ENCODE measurements at regions not wholly inside any gene's neighbourhood (a gene's known extent, or its start where the extent isn't known, plus 50 kb on each side); places are given as distances from the start of the nearest gene placed in this dataset.
A peak's percentile ranks its signal among the peaks of the same experiment; 100 is the strongest.

DNA sequence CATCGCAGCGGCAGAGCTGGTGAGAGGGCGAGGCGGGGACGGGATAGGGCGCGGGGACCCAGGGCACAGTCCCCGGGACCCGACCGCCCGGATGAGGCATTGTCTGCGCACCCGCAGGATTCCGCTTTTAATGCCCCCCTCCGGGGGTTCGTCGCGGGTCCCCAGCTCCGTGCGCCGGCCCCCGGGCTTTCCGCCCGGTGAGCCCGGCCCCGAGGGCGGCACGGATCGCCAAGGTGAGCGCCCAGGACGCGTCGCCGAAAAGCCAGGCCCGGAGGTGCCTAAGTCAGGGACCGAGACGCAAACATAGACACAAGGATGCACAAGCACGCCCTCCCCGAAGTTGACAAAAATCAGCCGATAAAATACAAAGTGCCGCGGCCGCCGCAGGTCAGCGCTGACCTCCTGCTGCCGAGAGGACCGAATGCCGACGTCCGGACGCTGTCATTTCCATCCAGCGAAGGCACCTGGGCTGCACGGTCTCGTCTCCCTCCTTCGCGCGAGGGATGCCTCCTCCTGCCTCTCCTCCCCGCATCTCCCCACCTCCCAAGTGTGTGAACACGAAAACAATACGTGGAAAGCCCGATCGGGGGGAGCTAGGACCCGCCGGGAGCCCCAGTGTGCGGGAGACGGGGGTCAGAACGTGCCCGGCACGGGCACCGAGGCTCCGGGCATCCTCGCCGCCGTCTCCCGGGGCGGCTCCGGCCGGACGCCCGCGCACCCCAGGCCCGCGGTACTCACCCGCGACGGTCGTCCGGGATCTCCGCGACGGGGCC, 101.1 kb upstream of the SOD1 start (continued):
- TF ChIP-seq TEAD4 (IDR thresholded peaks at IDR 0.05; ENCODE audit: low read length) (no peak), TEAD4 (CRISPR knock-in tag; IDR thresholded peaks at IDR 0.05; ENCODE audit: borderline replicate concordance) (no peak), CCNT2 (IDR thresholded peaks at IDR 0.05; ENCODE audit: borderline replicate concordance, extremely low read depth, insufficient read length, low read depth, low read length) (no peak), EHMT2 (IDR thresholded peaks at IDR 0.05) (no peak)
- TF ChIP-seq, protein P1, sequence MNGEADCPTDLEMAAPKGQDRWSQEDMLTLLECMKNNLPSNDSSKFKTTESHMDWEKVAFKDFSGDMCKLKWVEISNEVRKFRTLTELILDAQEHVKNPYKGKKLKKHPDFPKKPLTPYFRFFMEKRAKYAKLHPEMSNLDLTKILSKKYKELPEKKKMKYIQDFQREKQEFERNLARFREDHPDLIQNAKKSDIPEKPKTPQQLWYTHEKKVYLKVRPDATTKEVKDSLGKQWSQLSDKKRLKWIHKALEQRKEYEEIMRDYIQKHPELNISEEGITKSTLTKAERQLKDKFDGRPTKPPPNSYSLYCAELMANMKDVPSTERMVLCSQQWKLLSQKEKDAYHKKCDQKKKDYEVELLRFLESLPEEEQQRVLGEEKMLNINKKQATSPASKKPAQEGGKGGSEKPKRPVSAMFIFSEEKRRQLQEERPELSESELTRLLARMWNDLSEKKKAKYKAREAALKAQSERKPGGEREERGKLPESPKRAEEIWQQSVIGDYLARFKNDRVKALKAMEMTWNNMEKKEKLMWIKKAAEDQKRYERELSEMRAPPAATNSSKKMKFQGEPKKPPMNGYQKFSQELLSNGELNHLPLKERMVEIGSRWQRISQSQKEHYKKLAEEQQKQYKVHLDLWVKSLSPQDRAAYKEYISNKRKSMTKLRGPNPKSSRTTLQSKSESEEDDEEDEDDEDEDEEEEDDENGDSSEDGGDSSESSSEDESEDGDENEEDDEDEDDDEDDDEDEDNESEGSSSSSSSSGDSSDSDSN (IDR thresholded peaks at IDR 0.05; ENCODE audit: borderline replicate concordance in 1 of 2, low read depth in 2 of 2, low read length in 2 of 2), result no peak

GRCh38 chr21:31557421-31558188, 101.9 kb upstream of the SOD1 start:
- WGBS (ENCODE audit: insufficient coverage, low coverage, missing lambda C conversion rate), result 19% methylated on average over 62 of the region's 76 CpGs
- no TSS peak for BruUV-seq (replicated peaks)
- H3K9ac ChIP-seq (ENCODE audit: insufficient read depth in 1 of 2, low read depth in 2 of 2, low read length in 2 of 2), result no peak overlapping the region
- H3K9me1 ChIP-seq (ENCODE audit: control insufficient read depth, insufficient read depth, low read length), result no peaks in the 10 kb centered on the region
- H3K9me3 ChIP-seq (replicated peaks; ENCODE audit: control insufficient read depth, insufficient read depth, low read depth, low read length), result no peaks in the 10 kb centered on the region
- H3K27ac ChIP-seq (ENCODE audit: extremely low read depth, low read depth, low read length), result no peak overlapping the region
- H3K4me1 ChIP-seq (replicated peaks in 1 of 2; ENCODE audit: control insufficient read depth in 2 of 2, insufficient read depth in 2 of 2, low read length in 2 of 2), result peaks cover 0 to 5% of the 10 kb centered on the region in 2 experiments; a peak in 1 of 5 replicates
- ATAC-seq (no peak), FAIRE-seq (no peak), DNase-seq (ENCODE audit: extremely low read depth in 1 of 4, low spot score in 3 of 4) (no peak)
- H3K4me2 ChIP-seq (ENCODE audit: insufficient read depth, low read length), result no peak overlapping the region
- no peaks in the 10 kb centered on the region for H3K36me3 ChIP-seq (ENCODE audit: control insufficient read depth, insufficient read depth, low read length)
- ChIA-PET CTCF (ENCODE audit: low intra/inter-chr PET ratio) (no interaction called here), POLR2A (no interaction called here)
- no peak overlapping the region for H3K4me3 ChIP-seq
- H2AFZ ChIP-seq (ENCODE audit: low read depth, low read length), result no peak overlapping the region
- no peaks in the 10 kb centered on the region for H4K20me1 ChIP-seq (replicated peaks; ENCODE audit: control insufficient read depth, insufficient read depth, low read length)
- intact Hi-C loops (cut with micrococcal nuclease) (no loop called here), in situ Hi-C loops (cut with MboI) (no loop called here)
- H3K79me2 ChIP-seq (ENCODE audit: control insufficient read depth, insufficient read depth, low read length), result no peaks in the 10 kb centered on the region
- TF ChIP-seq HES1 (IDR thresholded peaks at IDR 0.05; ENCODE audit: low read depth) (no peak), ZNF695 (CRISPR knock-in tag; IDR thresholded peaks at IDR 0.05) (no peak), RBM25 (IDR thresholded peaks at IDR 0.05; ENCODE audit: low read depth, low read length, severe bottlenecking) (peak; percentile 72), RAD51 (IDR thresholded peaks at IDR 0.05; ENCODE audit: borderline replicate concordance, low read depth) (no peak)
- TF ChIP-seq, protein P1 (IDR thresholded peaks at IDR 0.05; ENCODE audit: borderline replicate concordance in 1 of 2, low read depth in 2 of 2, low read length in 2 of 2), result no peak
- peaks cover 3 to 46% of the 10 kb centered on the region in 2 experiments for H3K27me3 ChIP-seq (ENCODE audit: control insufficient read depth in 2 of 2, insufficient read depth in 2 of 2, low read length in 2 of 2)
